ENCODE measurements at regions not wholly inside any gene's neighbourhood (a gene's known extent, or its start where the extent isn't known, plus 50 kb on each side); places are given as distances from the start of the nearest gene placed in this dataset.

DNA sequence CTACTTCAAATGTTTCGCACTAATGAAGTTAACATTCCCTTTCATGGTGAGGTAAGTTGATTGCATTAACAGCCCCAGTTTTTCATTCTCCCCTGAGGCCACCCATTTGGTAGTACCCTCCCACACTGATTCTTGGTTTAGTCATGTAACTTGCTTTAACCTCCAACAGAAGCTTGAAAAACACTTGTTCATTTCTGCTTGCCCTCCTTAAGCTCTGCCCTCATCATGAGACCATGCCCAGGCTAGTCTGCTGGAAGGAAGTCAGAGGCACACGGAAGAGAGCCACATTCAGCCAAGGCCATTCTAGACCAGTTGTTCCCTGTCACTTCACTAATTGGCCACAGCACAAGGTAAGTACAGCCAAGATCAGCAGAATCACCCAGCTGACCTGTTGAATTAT lies 50.7 kb upstream of the CD44 start:
- H3F3A ChIP-seq (replicated peaks; ENCODE audit: low read depth) = no peaks in the 10 kb centered on the region
- no peaks in the 10 kb centered on the region for H4K20me1 ChIP-seq (replicated peaks; ENCODE audit: insufficient read depth)
- no peaks in the 10 kb centered on the region for H3K79me2 ChIP-seq (replicated peaks; ENCODE audit: insufficient read depth)
- ATAC-seq (no peak), DNase-seq (ENCODE audit: low spot score) (no peak)
- no peaks in the 10 kb centered on the region for H3K9me3 Mint-ChIP-seq
- H3K36me3 ChIP-seq (ENCODE audit: insufficient read depth) = no peaks in the 10 kb centered on the region
- H3K4me3 Mint-ChIP-seq = no peak overlapping the region
- peaks cover 29% of the 10 kb centered on the region for H3K9me2 ChIP-seq (ENCODE audit: insufficient read depth)
- H3K27ac ChIP-seq (ENCODE audit: low read depth) = no peak overlapping the region
- H3K27ac Mint-ChIP-seq = no peak overlapping the region
- H2AFZ ChIP-seq = no peak overlapping the region
- no peaks in the 10 kb centered on the region for H3K36me3 Mint-ChIP-seq (ENCODE audit: low read depth)
- H3K27me3 ChIP-seq (ENCODE audit: insufficient read depth) = no peaks in the 10 kb centered on the region
- TF ChIP-seq, protein P1, sequence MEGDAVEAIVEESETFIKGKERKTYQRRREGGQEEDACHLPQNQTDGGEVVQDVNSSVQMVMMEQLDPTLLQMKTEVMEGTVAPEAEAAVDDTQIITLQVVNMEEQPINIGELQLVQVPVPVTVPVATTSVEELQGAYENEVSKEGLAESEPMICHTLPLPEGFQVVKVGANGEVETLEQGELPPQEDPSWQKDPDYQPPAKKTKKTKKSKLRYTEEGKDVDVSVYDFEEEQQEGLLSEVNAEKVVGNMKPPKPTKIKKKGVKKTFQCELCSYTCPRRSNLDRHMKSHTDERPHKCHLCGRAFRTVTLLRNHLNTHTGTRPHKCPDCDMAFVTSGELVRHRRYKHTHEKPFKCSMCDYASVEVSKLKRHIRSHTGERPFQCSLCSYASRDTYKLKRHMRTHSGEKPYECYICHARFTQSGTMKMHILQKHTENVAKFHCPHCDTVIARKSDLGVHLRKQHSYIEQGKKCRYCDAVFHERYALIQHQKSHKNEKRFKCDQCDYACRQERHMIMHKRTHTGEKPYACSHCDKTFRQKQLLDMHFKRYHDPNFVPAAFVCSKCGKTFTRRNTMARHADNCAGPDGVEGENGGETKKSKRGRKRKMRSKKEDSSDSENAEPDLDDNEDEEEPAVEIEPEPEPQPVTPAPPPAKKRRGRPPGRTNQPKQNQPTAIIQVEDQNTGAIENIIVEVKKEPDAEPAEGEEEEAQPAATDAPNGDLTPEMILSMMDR (conservative IDR thresholded peaks at IDR 0.05; ENCODE audit: low read depth in 2 of 2) = no peak
- TF ChIP-seq EZH2phosphoT487 (IDR thresholded peaks at IDR 0.05; ENCODE audit: unreplicated experiment) (no peak), POLR2AphosphoS5 (IDR thresholded peaks at IDR 0.05; ENCODE audit: low read depth) (no peak)
- 0 out of 3 replicates have a peak, but pooled peaks cover 3% of the 10 kb centered on the region for H3K4me1 Mint-ChIP-seq
- H3K4me3 ChIP-seq = no peak overlapping the region
- no peaks in the 10 kb centered on the region for H3K4me1 ChIP-seq (ENCODE audit: insufficient read depth)
- H3K27me3 Mint-ChIP-seq (ENCODE audit: insufficient read depth, low read depth, poor library complexity) = peaks cover under 1% of the 10 kb centered on the region
- H3K4me2 ChIP-seq = no peak overlapping the region

DNA sequence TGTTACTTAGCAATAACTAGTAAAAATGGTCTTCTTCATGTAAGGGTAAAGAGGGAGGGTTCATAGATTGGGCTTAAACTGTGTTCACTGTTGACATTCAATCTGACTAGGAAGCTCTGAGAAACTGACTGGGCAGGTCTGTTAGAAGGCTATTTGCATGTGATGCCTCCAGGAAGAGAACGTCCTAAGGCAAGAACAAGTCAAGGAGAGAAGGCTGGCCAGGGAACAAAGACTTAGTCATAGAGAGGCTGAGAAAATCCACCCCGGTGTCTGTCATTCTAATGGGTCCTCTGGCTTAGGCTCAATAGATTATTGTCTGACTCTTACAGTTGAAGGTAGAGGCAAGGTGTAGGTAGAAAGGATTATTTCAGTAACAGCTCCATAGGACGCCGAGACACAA lies 50.3 kb upstream of the CD44 start:
- ATAC-seq (no peak), DNase-seq (ENCODE audit: low spot score) (no peak)
- no peaks in the 10 kb centered on the region for H3K9me3 Mint-ChIP-seq
- 0 out of 3 replicates have a peak, but pooled peaks cover 3% of the 10 kb centered on the region for H3K4me1 Mint-ChIP-seq
- no peaks in the 10 kb centered on the region for H3K27me3 ChIP-seq (ENCODE audit: insufficient read depth)
- no peak overlapping the region for H3K27ac Mint-ChIP-seq
- no peak overlapping the region for H3K4me2 ChIP-seq
- no peak overlapping the region for H3K27ac ChIP-seq (ENCODE audit: low read depth)
- H3K36me3 Mint-ChIP-seq (ENCODE audit: low read depth) = no peaks in the 10 kb centered on the region
- peaks cover 29% of the 10 kb centered on the region for H3K9me2 ChIP-seq (ENCODE audit: insufficient read depth)
- no peaks in the 10 kb centered on the region for H3K79me2 ChIP-seq (replicated peaks; ENCODE audit: insufficient read depth)
- H4K20me1 ChIP-seq (replicated peaks; ENCODE audit: insufficient read depth) = no peaks in the 10 kb centered on the region
- no peak overlapping the region for H3K4me3 Mint-ChIP-seq
- no peaks in the 10 kb centered on the region for H3F3A ChIP-seq (replicated peaks; ENCODE audit: low read depth)
- no peaks in the 10 kb centered on the region for H3K4me1 ChIP-seq (ENCODE audit: insufficient read depth)
- H3K36me3 ChIP-seq (ENCODE audit: insufficient read depth) = no peaks in the 10 kb centered on the region
- H3K4me3 ChIP-seq = no peak overlapping the region
- peaks cover 2% of the 10 kb centered on the region for H3K27me3 Mint-ChIP-seq (ENCODE audit: insufficient read depth, low read depth, poor library complexity)
- no peak overlapping the region for H2AFZ ChIP-seq
- no peak for TF ChIP-seq JUNB (IDR thresholded peaks at IDR 0.05; ENCODE audit: unreplicated experiment)
- TF ChIP-seq EZH2phosphoT487 (IDR thresholded peaks at IDR 0.05; ENCODE audit: unreplicated experiment) = no peak
- no peak for TF ChIP-seq STAT1 (IDR thresholded peaks at IDR 0.05; ENCODE audit: unreplicated experiment)
- no peak for TF ChIP-seq CREB1 (CRISPR knock-in tag; IDR thresholded peaks at IDR 0.05; ENCODE audit: low read depth)
- TF ChIP-seq POLR2AphosphoS5 (IDR thresholded peaks at IDR 0.05; ENCODE audit: low read depth) = no peak
- TF ChIP-seq ZNF114 (CRISPR knock-in tag; IDR thresholded peaks at IDR 0.05) = no peak
- no peak for TF ChIP-seq EZH2 (IDR thresholded peaks at IDR 0.05; ENCODE audit: low read depth, unreplicated experiment)
- no peak for TF ChIP-seq ZNF331 (CRISPR knock-in tag; IDR thresholded peaks at IDR 0.05; ENCODE audit: low read depth)
- TF ChIP-seq, protein P2, sequence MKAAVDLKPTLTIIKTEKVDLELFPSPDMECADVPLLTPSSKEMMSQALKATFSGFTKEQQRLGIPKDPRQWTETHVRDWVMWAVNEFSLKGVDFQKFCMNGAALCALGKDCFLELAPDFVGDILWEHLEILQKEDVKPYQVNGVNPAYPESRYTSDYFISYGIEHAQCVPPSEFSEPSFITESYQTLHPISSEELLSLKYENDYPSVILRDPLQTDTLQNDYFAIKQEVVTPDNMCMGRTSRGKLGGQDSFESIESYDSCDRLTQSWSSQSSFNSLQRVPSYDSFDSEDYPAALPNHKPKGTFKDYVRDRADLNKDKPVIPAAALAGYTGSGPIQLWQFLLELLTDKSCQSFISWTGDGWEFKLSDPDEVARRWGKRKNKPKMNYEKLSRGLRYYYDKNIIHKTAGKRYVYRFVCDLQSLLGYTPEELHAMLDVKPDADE (IDR thresholded peaks at IDR 0.05) = no peak
- TF ChIP-seq NANOG (IDR thresholded peaks at IDR 0.05; ENCODE audit: borderline replicate concordance) = no peak
- TF ChIP-seq, protein P3, sequence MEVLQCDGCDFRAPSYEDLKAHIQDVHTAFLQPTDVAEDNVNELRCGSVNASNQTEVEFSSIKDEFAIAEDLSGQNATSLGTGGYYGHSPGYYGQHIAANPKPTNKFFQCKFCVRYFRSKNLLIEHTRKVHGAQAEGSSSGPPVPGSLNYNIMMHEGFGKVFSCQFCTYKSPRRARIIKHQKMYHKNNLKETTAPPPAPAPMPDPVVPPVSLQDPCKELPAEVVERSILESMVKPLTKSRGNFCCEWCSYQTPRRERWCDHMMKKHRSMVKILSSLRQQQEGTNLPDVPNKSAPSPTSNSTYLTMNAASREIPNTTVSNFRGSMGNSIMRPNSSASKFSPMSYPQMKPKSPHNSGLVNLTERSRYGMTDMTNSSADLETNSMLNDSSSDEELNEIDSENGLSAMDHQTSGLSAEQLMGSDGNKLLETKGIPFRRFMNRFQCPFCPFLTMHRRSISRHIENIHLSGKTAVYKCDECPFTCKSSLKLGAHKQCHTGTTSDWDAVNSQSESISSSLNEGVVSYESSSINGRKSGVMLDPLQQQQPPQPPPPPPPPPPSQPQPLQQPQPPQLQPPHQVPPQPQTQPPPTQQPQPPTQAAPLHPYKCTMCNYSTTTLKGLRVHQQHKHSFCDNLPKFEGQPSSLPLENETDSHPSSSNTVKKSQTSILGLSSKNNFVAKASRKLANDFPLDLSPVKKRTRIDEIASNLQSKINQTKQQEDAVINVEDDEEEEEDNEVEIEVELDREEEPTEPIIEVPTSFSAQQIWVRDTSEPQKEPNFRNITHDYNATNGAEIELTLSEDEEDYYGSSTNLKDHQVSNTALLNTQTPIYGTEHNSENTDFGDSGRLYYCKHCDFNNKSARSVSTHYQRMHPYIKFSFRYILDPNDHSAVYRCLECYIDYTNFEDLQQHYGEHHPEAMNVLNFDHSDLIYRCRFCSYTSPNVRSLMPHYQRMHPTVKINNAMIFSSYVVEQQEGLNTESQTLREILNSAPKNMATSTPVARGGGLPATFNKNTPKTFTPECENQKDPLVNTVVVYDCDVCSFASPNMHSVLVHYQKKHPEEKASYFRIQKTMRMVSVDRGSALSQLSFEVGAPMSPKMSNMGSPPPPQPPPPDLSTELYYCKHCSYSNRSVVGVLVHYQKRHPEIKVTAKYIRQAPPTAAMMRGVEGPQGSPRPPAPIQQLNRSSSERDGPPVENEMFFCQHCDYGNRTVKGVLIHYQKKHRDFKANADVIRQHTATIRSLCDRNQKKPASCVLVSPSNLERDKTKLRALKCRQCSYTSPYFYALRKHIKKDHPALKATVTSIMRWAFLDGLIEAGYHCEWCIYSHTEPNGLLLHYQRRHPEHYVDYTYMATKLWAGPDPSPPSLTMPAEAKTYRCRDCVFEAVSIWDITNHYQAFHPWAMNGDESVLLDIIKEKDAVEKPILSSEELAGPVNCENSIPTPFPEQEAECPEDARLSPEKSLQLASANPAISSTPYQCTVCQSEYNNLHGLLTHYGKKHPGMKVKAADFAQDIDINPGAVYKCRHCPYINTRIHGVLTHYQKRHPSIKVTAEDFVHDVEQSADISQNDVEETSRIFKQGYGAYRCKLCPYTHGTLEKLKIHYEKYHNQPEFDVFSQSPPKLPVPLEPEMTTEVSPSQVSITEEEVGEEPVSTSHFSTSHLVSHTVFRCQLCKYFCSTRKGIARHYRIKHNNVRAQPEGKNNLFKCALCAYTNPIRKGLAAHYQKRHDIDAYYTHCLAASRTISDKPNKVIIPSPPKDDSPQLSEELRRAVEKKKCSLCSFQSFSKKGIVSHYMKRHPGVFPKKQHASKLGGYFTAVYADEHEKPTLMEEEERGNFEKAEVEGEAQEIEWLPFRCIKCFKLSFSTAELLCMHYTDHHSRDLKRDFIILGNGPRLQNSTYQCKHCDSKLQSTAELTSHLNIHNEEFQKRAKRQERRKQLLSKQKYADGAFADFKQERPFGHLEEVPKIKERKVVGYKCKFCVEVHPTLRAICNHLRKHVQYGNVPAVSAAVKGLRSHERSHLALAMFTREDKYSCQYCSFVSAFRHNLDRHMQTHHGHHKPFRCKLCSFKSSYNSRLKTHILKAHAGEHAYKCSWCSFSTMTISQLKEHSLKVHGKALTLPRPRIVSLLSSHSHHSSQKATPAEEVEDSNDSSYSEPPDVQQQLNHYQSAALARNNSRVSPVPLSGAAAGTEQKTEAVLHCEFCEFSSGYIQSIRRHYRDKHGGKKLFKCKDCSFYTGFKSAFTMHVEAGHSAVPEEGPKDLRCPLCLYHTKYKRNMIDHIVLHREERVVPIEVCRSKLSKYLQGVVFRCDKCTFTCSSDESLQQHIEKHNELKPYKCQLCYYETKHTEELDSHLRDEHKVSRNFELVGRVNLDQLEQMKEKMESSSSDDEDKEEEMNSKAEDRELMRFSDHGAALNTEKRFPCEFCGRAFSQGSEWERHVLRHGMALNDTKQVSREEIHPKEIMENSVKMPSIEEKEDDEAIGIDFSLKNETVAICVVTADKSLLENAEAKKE (CRISPR knock-in tag; IDR thresholded peaks at IDR 0.05) = no peak

Measured in GM23338 (cell line).